Natural killer cell (primary cell): ENCODE measurements at regions not wholly inside any gene's neighbourhood (a gene's known extent, or its start where the extent isn't known, plus 50 kb on each side); places are given as distances from the start of the nearest gene placed in this dataset.

ENCODE experiments used
- ATAC-seq, 3 donors: fragments of 150-1000 bp in 2 of 3; fragments of 200-7000 bp in 1 of 3; cut with Tn5 transposase; 1 replicate in 1 of 3; 2 replicates in 2 of 3; pipeline ENCODE4 v1.10.0; 2021; ENCODE audit warnings: mild to moderate bottlenecking in 2 of 3, moderate library complexity in 2 of 3
- DNase-seq, 2 donors: peaks; one replicate each; pipeline versions ENCODE4 v3.0.0 to v3.0.0-alpha.2; 2013 to 2021; ENCODE audit warnings: mixed read lengths in 1 of 2
- H3K27ac ChIP-seq: one replicate; pipeline ENCODE4 v1.5.1; 2013; ENCODE audit warnings: mild to moderate bottlenecking, low read length
- H3K27me3 ChIP-seq: one replicate; pipeline ENCODE4 v1.6.1; 2013; ENCODE audit warnings: low read length; ENCODE audit not compliant: control insufficient read depth, insufficient read depth
- H3K36me3 ChIP-seq: one replicate; pipeline ENCODE4 v1.6.1; 2013; ENCODE audit warnings: low read length; ENCODE audit not compliant: control insufficient read depth, insufficient read depth
- H3K4me1 ChIP-seq: one replicate; pipeline ENCODE4 v1.6.1; 2013; ENCODE audit warnings: low read length; ENCODE audit not compliant: control insufficient read depth, insufficient read depth
- H3K4me3 ChIP-seq: one replicate; pipeline ENCODE4 v1.5.1; 2013; ENCODE audit warnings: low read length
- H3K9me3 ChIP-seq: one replicate; pipeline ENCODE4 v1.6.1; 2013; ENCODE audit warnings: low read length; ENCODE audit not compliant: control insufficient read depth, insufficient read depth
- H3K27ac Mint-ChIP-seq, 2 donors: one replicate each; pipeline ENCODE4 v1.8.0; 2022; ENCODE audit warnings: mild to moderate bottlenecking in 2 of 2, mixed read lengths in 2 of 2, moderate library complexity in 1 of 2
- H3K27me3 Mint-ChIP-seq, 2 donors: one replicate each; pipeline ENCODE4 v1.8.0; 2022; ENCODE audit warnings: low read depth in 2 of 2, mixed read lengths in 2 of 2
- H3K36me3 Mint-ChIP-seq: one replicate; pipeline ENCODE4 v1.8.0; 2022; ENCODE audit warnings: mixed read lengths
- H3K4me1 Mint-ChIP-seq, 2 donors: one replicate each; pipeline ENCODE4 v1.8.0; 2022; ENCODE audit warnings: mixed read lengths in 2 of 2
- H3K4me3 Mint-ChIP-seq: one replicate; pipeline ENCODE4 v1.8.0; 2022; ENCODE audit warnings: mild to moderate bottlenecking, moderate library complexity, mixed read lengths
- H3K9me3 Mint-ChIP-seq, 2 donors: one replicate each; pipeline ENCODE4 v1.8.0; 2022; ENCODE audit warnings: mixed read lengths in 2 of 2
- WGBS: methylation state at CpG from one replicate; pipeline ENCODE4 v1.1.7; 2013; ENCODE audit warnings: missing lambda C conversion rate; ENCODE audit not compliant: insufficient coverage; 5-methylcytosine and 5-hydroxymethylcytosine counted together
- intact Hi-C: fragments of 100-400 bp; cut with micrococcal nuclease; formaldehyde crosslinking; loops from one replicate; pipeline ENCODE4 v1.14.2; 2022
- TF ChIP-seq, protein P1 (sequence below): fragments of 200-600 bp; IDR thresholded peaks from one replicate; pipeline ENCODE4 v1.8.0; 2022; ENCODE audit warnings: antibody characterized with exemption

DNA sequence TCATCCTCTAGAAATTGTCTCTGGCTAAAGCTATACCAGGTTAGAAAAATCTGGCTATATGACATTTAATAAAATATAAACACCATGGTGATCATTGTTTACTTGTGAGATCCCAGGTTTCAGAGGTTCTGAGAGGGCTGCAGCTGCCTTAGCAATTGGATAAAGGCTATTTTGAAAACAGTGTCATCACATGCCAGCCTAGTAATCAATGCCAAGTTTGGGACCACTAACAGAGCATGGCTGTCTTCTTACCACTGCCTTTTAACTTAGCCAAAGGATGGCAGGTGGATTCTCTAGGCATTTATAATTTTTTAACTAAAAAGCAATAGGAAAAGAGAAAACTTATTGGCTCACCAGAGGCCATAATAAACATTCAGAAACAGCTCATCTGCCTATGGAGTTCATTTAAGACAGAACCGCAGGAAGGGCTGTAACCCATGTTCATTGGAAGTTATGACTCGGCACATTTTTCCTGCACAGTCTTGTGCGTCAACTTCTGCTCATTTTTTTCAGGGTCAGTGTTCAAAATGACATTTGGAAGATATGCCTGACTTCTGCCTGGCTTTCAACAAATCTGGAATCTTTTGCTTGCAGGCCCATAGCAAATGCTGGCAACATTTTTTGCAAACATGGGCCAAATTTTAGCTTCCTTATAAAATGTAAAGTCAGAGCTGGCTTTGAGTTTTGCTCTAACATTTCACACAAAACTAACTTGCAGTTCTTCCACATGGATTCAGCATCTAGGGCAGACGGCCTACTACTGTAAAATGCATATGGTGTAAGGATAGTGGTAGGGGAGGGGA, 476.0 kb upstream of the TBL1XR1 start:
- ATAC-seq, result no peak
- TF ChIP-seq, protein P1, sequence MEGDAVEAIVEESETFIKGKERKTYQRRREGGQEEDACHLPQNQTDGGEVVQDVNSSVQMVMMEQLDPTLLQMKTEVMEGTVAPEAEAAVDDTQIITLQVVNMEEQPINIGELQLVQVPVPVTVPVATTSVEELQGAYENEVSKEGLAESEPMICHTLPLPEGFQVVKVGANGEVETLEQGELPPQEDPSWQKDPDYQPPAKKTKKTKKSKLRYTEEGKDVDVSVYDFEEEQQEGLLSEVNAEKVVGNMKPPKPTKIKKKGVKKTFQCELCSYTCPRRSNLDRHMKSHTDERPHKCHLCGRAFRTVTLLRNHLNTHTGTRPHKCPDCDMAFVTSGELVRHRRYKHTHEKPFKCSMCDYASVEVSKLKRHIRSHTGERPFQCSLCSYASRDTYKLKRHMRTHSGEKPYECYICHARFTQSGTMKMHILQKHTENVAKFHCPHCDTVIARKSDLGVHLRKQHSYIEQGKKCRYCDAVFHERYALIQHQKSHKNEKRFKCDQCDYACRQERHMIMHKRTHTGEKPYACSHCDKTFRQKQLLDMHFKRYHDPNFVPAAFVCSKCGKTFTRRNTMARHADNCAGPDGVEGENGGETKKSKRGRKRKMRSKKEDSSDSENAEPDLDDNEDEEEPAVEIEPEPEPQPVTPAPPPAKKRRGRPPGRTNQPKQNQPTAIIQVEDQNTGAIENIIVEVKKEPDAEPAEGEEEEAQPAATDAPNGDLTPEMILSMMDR, result no peak
- no peaks in the 10 kb centered on the region for H3K27me3 ChIP-seq
- no peaks in the 10 kb centered on the region for H3K9me3 ChIP-seq
- no peaks in the 10 kb centered on the region for H3K36me3 ChIP-seq
- intact Hi-C loops, result no loop called here
- Mint-ChIP-seq H3K27ac (no peak overlapping the region), H3K27me3 (peaks cover 0 to 2% of the 10 kb centered on the region in 2 donors), H3K36me3 (no peaks in the 10 kb centered on the region), H3K9me3 (no peaks in the 10 kb centered on the region), H3K4me3 (no peak overlapping the region), H3K4me1 (no peaks in the 10 kb centered on the region)
- no peak overlapping the region for H3K27ac ChIP-seq
- H3K4me1 ChIP-seq, result no peaks in the 10 kb centered on the region
- no peak overlapping the region for H3K4me3 ChIP-seq
- WGBS, result 65% methylated on average over 3 of the region's 4 CpGs
- DNase-seq, result no peak

DNA sequence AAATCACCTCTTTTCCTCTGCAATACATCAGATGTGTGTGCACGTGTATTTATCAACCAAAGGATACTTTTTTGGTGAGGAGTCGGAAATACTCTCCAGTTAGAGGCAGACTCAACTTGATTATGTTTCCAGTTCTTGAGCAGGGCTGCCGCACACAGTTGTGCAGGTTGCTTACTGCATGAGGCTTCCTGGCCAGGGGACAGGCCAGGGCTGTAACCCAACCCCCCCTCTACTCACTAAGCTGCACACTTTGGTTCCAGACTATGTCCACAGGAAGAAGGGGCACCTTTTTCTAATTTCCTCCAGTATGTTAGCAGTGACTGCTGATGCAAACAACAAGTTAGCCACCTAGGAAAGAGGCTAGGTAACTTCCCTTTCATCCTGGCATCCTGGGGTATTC, 476.9 kb upstream of the TBL1XR1 start:
- peaks cover 0 to 2% of the 10 kb centered on the region in 2 donors for H3K27me3 Mint-ChIP-seq
- DNase-seq, result no peak
- H3K4me1 ChIP-seq, result no peaks in the 10 kb centered on the region
- no peaks in the 10 kb centered on the region for H3K36me3 ChIP-seq
- intact Hi-C loops, result no loop called here
- H3K9me3 Mint-ChIP-seq, result no peaks in the 10 kb centered on the region
- peaks cover 6 to 8% of the 10 kb centered on the region in 2 donors for H3K4me1 Mint-ChIP-seq
- no peak overlapping the region for H3K27ac ChIP-seq
- no peaks in the 10 kb centered on the region for H3K27me3 ChIP-seq
- H3K36me3 Mint-ChIP-seq, result no peaks in the 10 kb centered on the region
- TF ChIP-seq, protein P1, result no peak
- 96% methylated on average over 3 of the region's 3 CpGs for WGBS
- no peak overlapping the region for H3K27ac Mint-ChIP-seq
- no peaks in the 10 kb centered on the region for H3K9me3 ChIP-seq
- no peak for ATAC-seq
- H3K4me3 Mint-ChIP-seq, result no peak overlapping the region
- H3K4me3 ChIP-seq, result no peak overlapping the region

DNA sequence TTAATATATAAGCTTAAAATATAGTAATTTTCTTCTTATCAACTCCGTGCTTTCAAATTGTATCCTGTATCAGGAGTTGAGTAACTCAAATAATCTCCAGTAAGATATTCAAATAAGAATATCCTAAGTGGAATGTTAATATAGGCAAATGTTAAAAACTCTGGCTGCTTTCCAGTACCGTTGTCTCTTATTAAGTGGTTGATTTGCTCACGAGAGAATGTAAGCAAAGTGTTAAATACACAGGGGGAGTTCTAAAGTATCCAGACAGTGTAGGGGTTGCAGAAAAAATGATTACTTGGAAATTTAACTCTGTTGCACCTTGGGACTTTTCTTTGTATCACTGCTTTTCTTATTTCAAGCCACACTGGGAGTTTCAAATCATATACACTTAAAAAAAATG, 478.9 kb upstream of the TBL1XR1 start:
- TF ChIP-seq, protein P1, result no peak
- no peaks in the 10 kb centered on the region for H3K36me3 Mint-ChIP-seq
- Histone ChIP-seq H3K27me3 (no peaks in the 10 kb centered on the region), H3K36me3 (no peaks in the 10 kb centered on the region), H3K27ac (no peak overlapping the region), H3K4me1 (peaks cover 9% of the 10 kb centered on the region), H3K4me3 (no peak overlapping the region), H3K9me3 (no peaks in the 10 kb centered on the region)
- intact Hi-C loops, result no loop called here
- H3K27ac Mint-ChIP-seq, result no peak overlapping the region
- H3K9me3 Mint-ChIP-seq, result no peaks in the 10 kb centered on the region
- H3K27me3 Mint-ChIP-seq, result no peaks in the 10 kb centered on the region
- H3K4me3 Mint-ChIP-seq, result no peak overlapping the region
- H3K4me1 Mint-ChIP-seq, result peaks cover 26 to 27% of the 10 kb centered on the region in 2 donors
- DNase-seq (no peak), ATAC-seq (no peak)
- WGBS, result 94% methylated on average over 2 of the region's 3 CpGs
